ENCODE measurements at regions not wholly inside any gene's neighbourhood (a gene's known extent, or its start where the extent isn't known, plus 50 kb on each side); places are given as distances from the start of the nearest gene placed in this dataset.

GRCh38 chr4:185936650-185937376 lies 124.8 kb upstream of the SORBS2 start (continued):
- TF ChIP-seq E2F4 (CRISPR knock-in tag; IDR thresholded peaks at IDR 0.05; ENCODE audit: borderline replicate concordance, low read depth): no peak
- no peak for TF ChIP-seq FOXP4 (CRISPR knock-in tag; IDR thresholded peaks at IDR 0.05)
- TF ChIP-seq SOX15 (CRISPR knock-in tag; IDR thresholded peaks at IDR 0.05): no peak
- TF ChIP-seq JUN (CRISPR knock-in tag; IDR thresholded peaks at IDR 0.05): no peak
- TF ChIP-seq MLX (CRISPR knock-in tag; IDR thresholded peaks at IDR 0.05): no peak
- no peak for TF ChIP-seq ZNF281 (CRISPR knock-in tag; IDR thresholded peaks at IDR 0.05)
- TF ChIP-seq ZNF671 (CRISPR knock-in tag; IDR thresholded peaks at IDR 0.05): no peak
- TF ChIP-seq MYBL2 (CRISPR knock-in tag; IDR thresholded peaks at IDR 0.05): no peak
- no peak for TF ChIP-seq RELA (CRISPR knock-in tag; IDR thresholded peaks at IDR 0.05; ENCODE audit: borderline replicate concordance)

GRCh38 chr4:185938654-185939053 lies 126.7 kb upstream of the SORBS2 start:
- Mint-ChIP-seq H3K4me3 (no peak overlapping the region), H3K27me3 (ENCODE audit: low read depth) (no peaks in the 10 kb centered on the region), H3K9me3 (no peaks in the 10 kb centered on the region), H3K36me3 (no peaks in the 10 kb centered on the region), H3K27ac (no peak overlapping the region), H3K4me1 (peaks cover 6% of the 10 kb centered on the region; the same call in 1 of the 2 replicates)
- POLR2A ChIA-PET: no interaction called here
- ATAC-seq (no peak), DNase-seq (ENCODE audit: low spot score) (no peak)
- CTCF ChIA-PET: no interaction called here
- no peak for TF ChIP-seq E2F1 (CRISPR knock-in tag; IDR thresholded peaks at IDR 0.05)
- TF ChIP-seq CREB1 (CRISPR knock-in tag; IDR thresholded peaks at IDR 0.05): no peak
- TF ChIP-seq IRF1 (CRISPR knock-in tag; IDR thresholded peaks at IDR 0.05): no peak
- no peak for TF ChIP-seq GABPB1 (CRISPR knock-in tag; IDR thresholded peaks at IDR 0.05)
- no peak for TF ChIP-seq ZNF671 (CRISPR knock-in tag; IDR thresholded peaks at IDR 0.05)
- no peak for TF ChIP-seq JAZF1 (CRISPR knock-in tag; IDR thresholded peaks at IDR 0.05)

GRCh38 chr4:185941461-185941860 lies 127.5 kb upstream of the TLR3 start:
- no peaks in the 10 kb centered on the region for H3K36me3 Mint-ChIP-seq
- no peaks in the 10 kb centered on the region for H3K9me3 Mint-ChIP-seq
- DNase-seq (ENCODE audit: low spot score) (no peak), ATAC-seq (no peak)
- peaks cover 4% of the 10 kb centered on the region for H3K27me3 Mint-ChIP-seq (ENCODE audit: low read depth)
- POLR2A ChIA-PET: no interaction called here
- TF ChIP-seq GTF2I (CRISPR knock-in tag; conservative IDR thresholded peaks at IDR 0.05): no peak
- TF ChIP-seq PRRX2 (CRISPR knock-in tag; IDR thresholded peaks at IDR 0.05): no peak
- TF ChIP-seq GABPB1 (CRISPR knock-in tag; IDR thresholded peaks at IDR 0.05): no peak
- H3K4me1 Mint-ChIP-seq: peaks cover 3% of the 10 kb centered on the region; the same call in 1 of the 2 replicates
- no peak overlapping the region for H3K4me3 Mint-ChIP-seq
- H3K27ac Mint-ChIP-seq: no peak overlapping the region
- CTCF ChIA-PET: no interaction called here
